ENCODE measurements at regions not wholly inside any gene's neighbourhood (a gene's known extent, or its start where the extent isn't known, plus 50 kb on each side); places are given as distances from the start of the nearest gene placed in this dataset.

DNA sequence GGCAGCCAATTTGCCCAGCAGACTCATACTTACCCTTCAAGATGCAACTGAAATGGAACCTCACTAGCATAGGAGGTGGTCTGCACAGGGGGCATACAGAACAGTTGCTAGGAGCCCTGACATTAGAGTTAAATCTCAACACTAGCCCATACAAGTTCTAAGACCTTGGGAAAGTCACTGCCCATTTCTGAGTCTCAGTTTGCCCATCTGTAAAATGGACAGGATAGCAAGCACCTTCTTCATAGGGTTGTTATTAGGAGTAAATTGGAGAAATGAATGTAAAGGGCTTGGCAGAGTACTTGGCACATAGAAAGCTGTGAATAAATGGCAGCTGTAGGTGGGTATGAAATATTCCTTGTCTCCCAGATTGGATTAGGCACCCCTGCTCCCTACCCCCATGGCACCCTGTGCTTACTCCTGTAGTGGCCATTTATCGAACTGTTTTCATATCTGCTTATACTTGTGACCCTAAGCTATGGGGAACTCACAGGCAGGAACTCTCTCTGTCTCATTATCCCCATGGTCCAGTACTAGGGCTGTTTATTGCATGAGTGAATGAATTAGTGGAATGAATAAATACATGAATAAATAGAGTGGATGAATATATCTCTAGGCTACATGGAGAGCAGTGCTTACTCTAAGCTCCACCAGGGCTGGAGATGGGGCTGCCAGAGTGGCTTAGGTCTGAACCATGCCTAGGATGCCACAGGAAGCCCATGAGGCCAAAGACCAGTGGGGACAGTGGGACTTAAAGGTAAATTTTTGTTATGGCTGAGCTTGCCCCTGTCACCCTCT is 152.6 kb downstream of the PLPP3 start:
- TF ChIP-seq POLR2A (IDR thresholded peaks at IDR 0.05) (no peak), CTCF (IDR thresholded peaks at IDR 0.05) (no peak)

Data from ovary (tissue), 3 donors.